ELR (cell line): ENCODE measurements at regions not wholly inside any gene's neighbourhood (a gene's known extent, or its start where the extent isn't known, plus 50 kb on each side); places are given as distances from the start of the nearest gene placed in this dataset.
"Not testable (repeated sequence)": the region's sequence is repeated elsewhere in the genome, so short reads cannot be mapped to it uniquely, and the experiment has no call there.

ENCODE experiments used
- DNase-seq: peaks from one replicate; pipeline ENCODE4 v3.0.0-alpha.2; 2015; ENCODE audit warnings: low read depth

GRCh38 chr3:59254433-59254832 lies 204.6 kb upstream of the CFAP20DC start:
- no peak for DNase-seq

- no peak for DNase-seq
These were observed 203.7 kb upstream of the CFAP20DC start for GRCh38 chr3:59253523-59253922.

- DNase-seq: no peak
These were observed 202.0 kb upstream of the CFAP20DC start for GRCh38 chr3:59251869-59252268.

GRCh38 chr3:59250600-59250999 lies 200.8 kb upstream of the CFAP20DC start:
- DNase-seq: no peak

- DNase-seq: no peak
These were observed 200.0 kb upstream of the CFAP20DC start for GRCh38 chr3:59249698-59250361.

GRCh38 chr3:59249004-59249403 lies 199.2 kb upstream of the CFAP20DC start:
- DNase-seq: no peak

- no peak for DNase-seq
These were observed 197.6 kb upstream of the CFAP20DC start for GRCh38 chr3:59247402-59247841.

- no peak for DNase-seq
These were observed 197.0 kb upstream of the CFAP20DC start for GRCh38 chr3:59246719-59247401.

- DNase-seq: peak; percentile 34
These were observed 196.2 kb upstream of the CFAP20DC start for GRCh38 chr3:59245859-59246501.

- DNase-seq: no peak
These were observed 195.6 kb upstream of the CFAP20DC start for GRCh38 chr3:59245300-59245858.

- DNase-seq: no peak
These were observed 194.5 kb upstream of the CFAP20DC start for GRCh38 chr3:59244343-59244742.

GRCh38 chr3:59243476-59243875 lies 193.7 kb upstream of the CFAP20DC start:
- DNase-seq: no peak

- DNase-seq: no peak
These were observed 190.9 kb upstream of the CFAP20DC start for GRCh38 chr3:59240666-59241255.

GRCh38 chr3:59237121-59237520 lies 187.3 kb upstream of the CFAP20DC start:
- peak; percentile 20 for DNase-seq

- no peak for DNase-seq
These were observed 185.8 kb upstream of the CFAP20DC start for GRCh38 chr3:59235634-59236012.

- no peak for DNase-seq
These were observed 185.2 kb upstream of the CFAP20DC start for GRCh38 chr3:59234884-59235633.

GRCh38 chr3:59230379-59230778 lies 180.6 kb upstream of the CFAP20DC start:
- not testable (repeated sequence) for DNase-seq

- no peak for DNase-seq
These were observed 164.0 kb upstream of the CFAP20DC start for GRCh38 chr3:59213860-59214259.

GRCh38 chr3:59212128-59212779 lies 162.4 kb upstream of the CFAP20DC start:
- peak; percentile 42 for DNase-seq

- DNase-seq: no peak
These were observed 160.4 kb upstream of the CFAP20DC start for GRCh38 chr3:59210260-59210659.

- peak; percentile 25 for DNase-seq
These were observed 142.6 kb upstream of the CFAP20DC start for GRCh38 chr3:59192473-59192872.
